OCI-LY3 (cell line): ENCODE measurements at regions not wholly inside any gene's neighbourhood (a gene's known extent, or its start where the extent isn't known, plus 50 kb on each side); places are given as distances from the start of the nearest gene placed in this dataset.

Experiments
- EZH2phosphoT487 ChIP-seq: fragments of 200-600 bp; shearing (Covaris generic); IDR thresholded peaks from 2 replicates; pipeline ENCODE4 v1.6.1; 2018; ENCODE audit warnings: antibody characterized with exemption, mixed run types, low read depth
- TF ChIP-seq, protein P1 (sequence below): fragments of 200-600, 300-600 bp; sonication (generic); IDR thresholded peaks from 2 replicates; pipeline ENCODE4 v1.5.1; 2014; ENCODE audit warnings: antibody characterized with exemption, low read length, low read depth

DNA sequence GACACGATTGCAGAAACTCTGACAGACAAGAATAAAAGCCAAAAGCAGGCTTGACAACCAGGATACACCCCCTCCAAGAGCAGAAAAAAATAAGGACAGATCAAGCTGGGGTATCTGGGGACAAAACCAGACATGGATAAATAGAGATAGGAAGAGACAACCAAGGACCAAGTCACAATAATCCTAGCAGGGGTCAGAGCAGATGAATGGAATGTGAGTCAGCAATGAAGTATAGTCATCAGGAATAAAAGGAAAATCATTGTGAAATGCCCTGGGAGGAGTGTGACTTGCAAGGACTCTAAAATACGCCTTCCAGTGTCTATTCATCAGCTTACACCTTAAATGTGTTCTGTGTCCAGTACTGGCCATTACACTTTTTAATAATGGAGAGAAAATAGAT is 206.8 kb downstream of the CAAP1 start:
- TF ChIP-seq, protein P1, sequence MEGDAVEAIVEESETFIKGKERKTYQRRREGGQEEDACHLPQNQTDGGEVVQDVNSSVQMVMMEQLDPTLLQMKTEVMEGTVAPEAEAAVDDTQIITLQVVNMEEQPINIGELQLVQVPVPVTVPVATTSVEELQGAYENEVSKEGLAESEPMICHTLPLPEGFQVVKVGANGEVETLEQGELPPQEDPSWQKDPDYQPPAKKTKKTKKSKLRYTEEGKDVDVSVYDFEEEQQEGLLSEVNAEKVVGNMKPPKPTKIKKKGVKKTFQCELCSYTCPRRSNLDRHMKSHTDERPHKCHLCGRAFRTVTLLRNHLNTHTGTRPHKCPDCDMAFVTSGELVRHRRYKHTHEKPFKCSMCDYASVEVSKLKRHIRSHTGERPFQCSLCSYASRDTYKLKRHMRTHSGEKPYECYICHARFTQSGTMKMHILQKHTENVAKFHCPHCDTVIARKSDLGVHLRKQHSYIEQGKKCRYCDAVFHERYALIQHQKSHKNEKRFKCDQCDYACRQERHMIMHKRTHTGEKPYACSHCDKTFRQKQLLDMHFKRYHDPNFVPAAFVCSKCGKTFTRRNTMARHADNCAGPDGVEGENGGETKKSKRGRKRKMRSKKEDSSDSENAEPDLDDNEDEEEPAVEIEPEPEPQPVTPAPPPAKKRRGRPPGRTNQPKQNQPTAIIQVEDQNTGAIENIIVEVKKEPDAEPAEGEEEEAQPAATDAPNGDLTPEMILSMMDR = no peak
- no peak for TF ChIP-seq EZH2phosphoT487
